AG09319 (cell line): ENCODE measurements at regions not wholly inside any gene's neighbourhood (a gene's known extent, or its start where the extent isn't known, plus 50 kb on each side); places are given as distances from the start of the nearest gene placed in this dataset.
A peak's percentile ranks its signal among the peaks of the same experiment; 100 is the strongest.

Experiments used
- DNase-seq: peaks from one replicate; pipeline ENCODE4 v3.0.0-alpha.2; 2010; ENCODE audit warnings: low read depth; ENCODE audit errors: extremely low read depth
- TF ChIP-seq, protein P1 (sequence below): IDR thresholded peaks from 2 replicates; pipeline ENCODE4 v1.5.1; 2011; ENCODE audit warnings: low read depth, mild to moderate bottlenecking, inconsistent platforms, low read length, moderate library complexity

DNA sequence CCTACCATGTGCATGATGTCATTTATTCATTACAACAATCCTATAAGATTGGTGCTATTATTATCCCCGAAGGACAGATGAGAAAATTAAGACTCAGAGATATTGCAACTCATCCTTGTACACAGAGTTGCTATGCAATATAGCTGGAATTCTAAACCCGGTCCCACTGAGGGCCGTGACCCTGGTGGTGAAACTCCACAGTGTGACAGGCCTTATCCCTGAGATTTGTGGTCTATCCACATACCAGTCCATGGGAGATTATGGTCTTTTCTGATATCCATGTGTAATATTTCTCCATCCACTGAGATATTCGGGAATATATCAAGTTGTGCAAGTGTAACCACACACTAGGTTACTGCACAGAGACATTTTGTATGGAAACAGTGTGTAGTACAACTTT lies 305.2 kb downstream of the TXNL1 start:
- no peak for DNase-seq
- TF ChIP-seq, protein P1, sequence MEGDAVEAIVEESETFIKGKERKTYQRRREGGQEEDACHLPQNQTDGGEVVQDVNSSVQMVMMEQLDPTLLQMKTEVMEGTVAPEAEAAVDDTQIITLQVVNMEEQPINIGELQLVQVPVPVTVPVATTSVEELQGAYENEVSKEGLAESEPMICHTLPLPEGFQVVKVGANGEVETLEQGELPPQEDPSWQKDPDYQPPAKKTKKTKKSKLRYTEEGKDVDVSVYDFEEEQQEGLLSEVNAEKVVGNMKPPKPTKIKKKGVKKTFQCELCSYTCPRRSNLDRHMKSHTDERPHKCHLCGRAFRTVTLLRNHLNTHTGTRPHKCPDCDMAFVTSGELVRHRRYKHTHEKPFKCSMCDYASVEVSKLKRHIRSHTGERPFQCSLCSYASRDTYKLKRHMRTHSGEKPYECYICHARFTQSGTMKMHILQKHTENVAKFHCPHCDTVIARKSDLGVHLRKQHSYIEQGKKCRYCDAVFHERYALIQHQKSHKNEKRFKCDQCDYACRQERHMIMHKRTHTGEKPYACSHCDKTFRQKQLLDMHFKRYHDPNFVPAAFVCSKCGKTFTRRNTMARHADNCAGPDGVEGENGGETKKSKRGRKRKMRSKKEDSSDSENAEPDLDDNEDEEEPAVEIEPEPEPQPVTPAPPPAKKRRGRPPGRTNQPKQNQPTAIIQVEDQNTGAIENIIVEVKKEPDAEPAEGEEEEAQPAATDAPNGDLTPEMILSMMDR: no peak

DNA sequence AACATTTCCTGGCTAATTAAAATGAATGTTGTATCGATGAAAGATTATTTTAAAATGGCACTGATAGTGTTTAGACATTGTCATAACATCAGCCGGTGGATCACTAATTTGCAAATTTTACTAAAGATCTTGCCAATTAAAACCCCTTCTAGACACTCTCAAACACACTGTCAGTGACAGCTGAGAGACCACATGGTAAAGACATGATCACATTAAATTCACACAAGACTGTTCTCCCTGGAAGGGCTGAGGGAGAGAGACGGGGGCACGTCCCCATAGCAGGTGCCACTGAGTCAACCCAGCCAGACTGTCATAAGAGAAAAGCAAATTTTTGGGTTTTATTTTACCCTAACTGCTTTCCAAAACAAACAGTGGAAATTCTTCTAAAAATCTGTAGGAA lies 306.0 kb downstream of the TXNL1 start:
- no peak for DNase-seq
- TF ChIP-seq, protein P1: no peak

DNA sequence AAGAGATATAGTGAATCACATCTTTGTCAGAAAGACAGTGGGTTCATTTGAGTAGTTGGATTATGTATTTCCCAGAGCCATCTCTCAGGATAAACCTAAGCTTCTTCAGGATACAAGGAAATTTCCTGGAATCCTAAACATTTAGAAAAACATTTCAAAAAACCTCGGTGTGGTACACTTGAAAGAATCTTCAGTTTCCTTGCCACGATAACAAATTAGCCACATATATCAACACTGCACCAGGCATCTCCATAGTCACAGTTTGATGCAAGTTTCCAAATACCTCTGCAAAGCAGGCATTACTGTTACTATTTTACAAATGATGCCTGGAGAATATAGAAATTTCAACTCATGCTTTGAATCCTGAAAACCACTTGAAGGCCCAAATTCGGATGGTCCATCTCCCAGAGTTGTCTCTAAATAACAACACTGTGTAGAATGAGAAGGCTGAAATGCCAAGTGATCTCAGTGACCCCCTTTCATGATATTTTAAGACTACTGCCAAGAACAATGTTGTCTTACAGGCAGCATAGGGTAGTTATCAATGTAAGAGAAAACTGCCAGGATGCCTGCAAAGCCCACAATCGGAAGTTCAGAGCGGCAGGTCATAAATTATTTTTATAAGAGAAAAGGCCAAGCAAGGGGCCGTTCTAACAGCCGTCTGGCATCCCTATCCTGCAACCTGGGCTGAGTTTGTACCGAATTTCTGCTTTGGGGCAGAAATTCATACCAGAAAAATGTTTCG lies 307.9 kb downstream of the TXNL1 start:
- TF ChIP-seq, protein P1: no peak
- no peak for DNase-seq

DNA sequence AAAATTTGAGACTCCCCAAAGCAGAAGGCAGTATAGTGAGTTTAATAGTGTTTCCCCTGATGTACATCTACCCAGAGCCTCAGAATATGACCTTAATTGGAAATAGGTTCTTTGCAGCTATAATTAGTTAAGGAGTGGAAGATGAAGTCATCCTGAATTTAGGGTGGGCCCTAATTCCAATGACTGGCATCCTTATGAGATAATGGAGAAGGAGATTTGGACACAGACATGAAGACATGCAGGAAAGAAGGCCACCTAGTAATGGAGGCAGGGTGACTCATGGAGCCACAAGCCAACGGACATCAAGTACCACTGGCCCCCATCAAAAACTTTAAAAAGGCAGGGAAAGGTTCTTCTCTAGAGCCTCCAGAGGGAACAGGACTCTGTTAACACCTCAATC lies 308.9 kb downstream of the TXNL1 start:
- DNase-seq: no peak
- TF ChIP-seq, protein P1: no peak

DNA sequence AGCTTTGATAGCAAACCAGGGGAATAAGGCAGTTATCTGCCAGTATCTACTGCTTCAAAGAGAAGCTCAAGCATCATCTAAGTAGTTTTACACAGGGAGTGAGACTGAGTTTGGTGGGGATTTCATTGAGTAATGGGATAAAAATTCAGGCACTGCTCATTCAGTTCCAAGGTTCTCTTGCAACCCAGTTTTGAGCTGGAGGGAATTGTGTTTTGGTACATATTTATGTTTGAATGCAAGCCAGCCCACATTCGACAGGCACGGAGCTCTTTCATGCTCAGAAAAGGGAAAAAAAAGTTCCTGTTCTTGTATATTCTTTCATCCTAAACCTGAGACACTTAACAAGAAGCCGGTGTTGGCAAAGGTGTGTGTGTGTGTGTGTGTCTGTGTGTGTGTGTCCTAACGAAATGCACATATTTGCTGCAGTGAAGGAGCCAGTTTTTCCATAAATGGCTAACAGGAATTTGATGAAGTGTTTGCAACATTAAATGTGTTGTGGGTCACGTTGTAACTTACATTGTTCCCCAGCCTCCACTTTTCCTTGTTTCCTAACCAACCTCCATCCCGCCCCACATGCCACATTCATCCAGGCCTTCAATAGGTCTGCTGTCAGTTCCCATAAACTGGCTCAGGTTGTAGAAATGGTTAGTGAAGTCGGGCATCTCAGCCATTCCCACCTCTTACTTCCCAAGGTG lies 311.1 kb downstream of the TXNL1 start:
- peak; percentile 1 for DNase-seq
- TF ChIP-seq, protein P1: no peak

DNA sequence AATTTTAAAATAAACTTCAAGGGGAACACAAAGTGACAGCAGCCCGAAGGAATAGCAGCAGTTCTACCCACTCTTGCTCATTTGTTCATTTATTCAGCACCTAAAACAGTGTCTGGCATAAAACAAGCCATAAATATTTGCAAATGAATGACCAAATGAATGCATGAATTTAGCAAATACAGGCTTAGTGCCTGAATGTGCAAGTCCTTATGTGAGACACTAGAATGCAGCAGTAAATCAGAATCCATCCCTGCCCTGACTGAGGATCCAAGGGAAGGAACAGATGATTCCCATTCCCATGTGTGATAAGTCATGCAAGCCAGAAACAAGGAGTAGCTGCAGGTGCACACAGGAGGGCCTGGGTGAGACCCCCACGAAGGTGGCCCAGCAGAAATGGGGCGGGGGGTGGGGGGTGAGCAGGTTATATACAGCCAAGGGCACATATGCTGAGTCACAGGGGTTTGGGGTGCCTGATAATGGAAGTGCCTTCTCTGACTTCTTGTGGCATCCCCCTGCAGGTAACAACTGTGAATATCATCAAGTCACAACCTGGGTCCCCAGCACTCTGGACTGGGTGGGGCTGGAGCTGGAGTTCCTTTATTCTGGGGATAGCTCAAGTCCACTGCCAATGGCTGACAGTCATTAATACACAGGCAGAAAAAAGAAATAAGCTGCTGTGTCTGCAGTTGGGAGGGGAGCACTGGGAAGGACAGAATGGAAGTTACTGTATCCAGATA lies 311.9 kb downstream of the TXNL1 start:
- DNase-seq: no peak
- TF ChIP-seq, protein P1: no peak

DNA sequence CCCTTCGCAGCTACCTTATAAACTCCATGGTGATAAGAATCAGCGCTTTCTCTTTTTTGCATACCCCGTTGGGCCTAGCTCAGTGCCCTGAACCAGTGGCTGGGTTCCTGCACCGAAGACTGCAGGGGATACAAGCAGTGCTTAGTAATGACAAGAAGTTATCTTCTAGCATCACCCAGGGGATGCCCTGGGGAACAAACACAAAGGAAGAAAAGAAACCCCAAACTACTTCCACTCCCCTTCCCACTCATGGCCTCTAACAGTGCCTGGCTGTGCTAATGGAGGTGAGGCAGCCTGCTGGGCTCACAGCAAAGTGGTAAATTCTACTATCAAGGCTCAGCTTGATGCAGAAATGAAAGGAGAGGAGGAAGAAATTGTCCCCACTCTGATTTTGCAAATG lies 314.7 kb downstream of the TXNL1 start:
- TF ChIP-seq, protein P1: no peak
- DNase-seq: no peak
